Fibroblast of skin of left biceps (primary cell): ENCODE measurements at regions not wholly inside any gene's neighbourhood (a gene's known extent, or its start where the extent isn't known, plus 50 kb on each side); places are given as distances from the start of the nearest gene placed in this dataset.

Experiments
- DNase-seq, 2 experiments: peaks; one replicate each; pipeline ENCODE4 v3.0.0-alpha.2; 2013; ENCODE audit warnings: low read depth in 2 of 2

- DNase-seq, result no peak
Measured at GRCh38 chr5:107808671-107809137, 138.0 kb upstream of the EFNA5 start.

DNA sequence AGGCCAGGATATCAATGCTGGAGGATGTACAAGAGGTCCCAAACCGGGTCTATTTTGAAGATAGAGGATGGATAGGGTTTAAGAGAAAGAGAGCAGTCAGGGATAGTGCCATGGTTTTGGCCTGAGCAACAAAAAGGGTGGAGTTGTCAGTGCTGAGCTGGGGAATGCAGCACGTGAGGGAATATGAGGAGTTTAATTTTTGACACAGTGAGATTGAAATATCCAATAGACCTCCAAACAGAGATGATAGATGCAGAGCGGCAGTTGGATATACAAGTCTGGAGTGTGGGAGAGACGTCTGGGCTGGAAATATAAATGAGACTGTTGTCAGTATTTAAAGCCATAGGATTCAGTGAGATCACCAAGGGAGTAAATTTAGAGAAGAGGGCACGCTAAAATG, 136.7 kb upstream of the EFNA5 start:
- DNase-seq, result no peak

- no peak for DNase-seq
Measured at GRCh38 chr5:107806705-107807104, 136.0 kb upstream of the EFNA5 start.

GRCh38 chr5:107806271-107806670, 135.5 kb upstream of the EFNA5 start:
- no peak for DNase-seq

GRCh38 chr5:107805824-107806223, 135.1 kb upstream of the EFNA5 start:
- DNase-seq, result no peak

DNA sequence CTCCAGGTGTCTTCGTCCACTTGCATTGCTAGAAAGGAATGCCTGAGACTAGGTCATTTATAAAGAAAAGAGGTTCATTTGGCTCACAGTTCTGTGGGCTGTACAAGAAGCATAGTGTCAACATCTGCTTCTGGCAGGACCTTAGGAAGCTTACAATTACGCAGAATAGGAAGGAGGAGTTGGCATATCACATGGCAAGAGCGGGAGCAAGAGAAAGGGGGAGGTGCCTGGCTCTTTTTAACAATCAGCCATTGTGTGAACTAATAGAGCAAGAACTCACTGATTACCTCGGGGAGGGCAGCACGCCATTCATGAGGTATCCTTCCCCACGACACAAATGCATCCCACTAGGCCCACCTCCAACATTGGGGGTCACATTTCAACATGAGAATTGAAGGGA, 134.4 kb upstream of the EFNA5 start:
- DNase-seq, result no peak

DNA sequence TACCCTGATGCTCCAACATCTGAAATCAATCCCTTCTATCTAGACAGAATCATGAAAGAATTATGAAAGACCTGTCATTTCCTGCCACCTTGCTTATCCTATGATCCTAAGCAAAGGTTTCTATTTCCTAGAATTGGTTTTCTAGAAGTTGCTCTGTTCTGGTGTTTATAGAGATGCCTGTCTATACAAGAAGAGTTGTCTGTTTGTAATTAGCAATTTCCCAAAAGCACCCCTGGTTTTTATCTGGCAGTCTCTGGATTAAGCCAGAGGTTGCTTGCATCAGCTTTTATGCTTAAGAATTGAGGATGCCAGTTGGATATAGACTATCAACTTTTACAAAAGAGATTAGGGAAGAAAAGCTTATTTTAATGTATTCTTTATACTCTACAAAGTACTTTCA, 133.0 kb upstream of the EFNA5 start:
- DNase-seq, result no peak

DNA sequence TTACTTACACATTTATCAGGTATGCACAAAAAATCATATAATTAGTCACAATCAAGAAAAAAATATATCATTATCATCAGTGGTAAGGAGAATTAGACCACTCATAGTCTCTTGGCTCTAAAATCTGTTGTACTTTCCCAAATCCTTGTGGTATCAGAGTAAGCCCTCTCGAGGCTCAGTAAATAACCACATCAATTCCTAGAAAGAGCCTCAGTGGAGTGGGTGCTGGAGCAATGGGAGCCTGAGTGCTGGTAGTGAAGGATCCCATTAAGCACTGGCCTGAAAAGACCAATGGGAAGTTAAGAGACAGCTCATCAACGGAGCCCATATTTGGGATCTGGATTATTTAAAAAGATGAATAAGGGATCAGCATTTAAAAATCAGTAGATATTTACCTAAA, 130.3 kb upstream of the EFNA5 start:
- DNase-seq, result no peak

DNA sequence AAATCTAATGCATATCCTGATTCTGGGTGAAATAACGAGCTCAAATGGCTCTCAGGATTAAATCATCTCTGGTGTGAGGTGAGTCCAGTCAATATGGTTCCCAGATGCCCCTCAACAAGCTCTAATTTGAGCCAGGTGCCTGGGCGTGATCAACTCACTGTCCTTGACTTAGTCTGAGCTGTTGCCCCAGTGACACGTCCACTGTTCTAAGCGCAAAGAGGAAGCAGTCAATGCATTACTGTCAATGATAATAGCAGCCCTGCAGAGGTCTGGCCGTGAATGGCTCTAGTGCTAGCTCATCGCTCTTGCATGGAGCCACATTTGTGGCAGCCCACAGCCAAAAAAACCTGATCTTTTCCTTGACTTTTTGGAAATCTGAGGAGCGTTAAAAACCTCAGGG, 128.6 kb upstream of the EFNA5 start:
- DNase-seq, result no peak

DNA sequence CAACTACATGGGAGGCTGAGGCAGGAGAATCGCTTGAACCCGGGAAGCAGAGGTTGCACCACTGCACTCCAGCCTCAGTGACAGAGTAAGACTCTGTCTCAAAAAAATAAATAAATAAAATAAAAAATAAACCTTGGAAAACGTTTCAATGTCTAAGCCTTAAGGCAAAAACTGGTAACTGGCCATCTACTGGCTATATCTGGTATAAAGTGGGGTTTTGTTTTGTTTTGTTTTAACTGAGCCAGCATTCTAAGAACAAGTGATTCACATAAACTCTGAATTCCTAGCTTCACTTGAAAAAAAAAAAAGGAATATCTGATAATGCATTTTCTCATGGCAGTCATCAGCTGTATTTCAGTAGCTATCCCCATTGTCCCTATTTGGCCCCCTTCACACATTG, 126.1 kb upstream of the EFNA5 start:
- no peak for DNase-seq

DNA sequence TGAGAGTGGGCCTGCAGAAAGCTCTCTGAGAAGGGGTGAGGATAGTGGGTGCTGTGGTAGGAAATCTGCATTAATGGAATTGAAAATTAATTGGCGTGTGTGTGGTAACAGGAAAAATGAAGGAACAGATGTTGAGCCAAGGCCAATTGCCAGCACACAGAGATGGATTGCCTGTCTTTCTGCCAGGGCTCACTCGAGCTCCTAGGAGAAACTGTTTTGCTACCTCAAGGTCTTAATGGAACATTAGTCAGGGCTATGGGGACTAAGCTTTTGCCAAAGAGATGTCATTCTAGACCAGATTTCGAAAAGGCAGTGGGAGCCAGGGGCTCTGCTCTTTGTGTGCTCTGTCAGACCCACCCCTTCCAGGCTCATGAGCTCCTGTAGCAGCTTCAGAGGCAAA, 124.0 kb upstream of the EFNA5 start:
- no peak for DNase-seq

GRCh38 chr5:107792940-107793339, 122.2 kb upstream of the EFNA5 start:
- DNase-seq, result no peak

GRCh38 chr5:107790671-107791070, 119.9 kb upstream of the EFNA5 start:
- no peak for DNase-seq

- no peak for DNase-seq
Measured at GRCh38 chr5:107786424-107786823, 115.7 kb upstream of the EFNA5 start.

DNA sequence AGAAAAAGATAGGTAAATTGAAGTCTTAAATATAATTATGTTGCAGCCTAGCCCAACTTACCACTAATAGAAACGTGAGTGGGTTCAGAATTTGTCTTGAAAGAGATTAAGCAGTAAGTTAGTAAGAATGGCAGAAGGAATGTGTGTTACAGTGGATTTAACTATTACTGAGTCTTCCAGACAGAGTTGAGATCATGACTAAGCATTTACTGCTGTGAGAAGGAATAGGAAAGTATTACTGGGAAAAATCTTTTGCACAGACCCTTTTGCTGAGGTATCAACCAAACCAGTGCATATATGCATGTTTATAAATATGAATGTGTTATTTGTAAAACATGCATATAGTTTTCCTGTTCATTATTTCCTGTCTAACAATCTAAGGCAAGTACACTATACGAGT, 112.8 kb upstream of the EFNA5 start:
- DNase-seq, result no peak

GRCh38 chr5:107782561-107783169, 111.9 kb upstream of the EFNA5 start:
- no peak for DNase-seq

DNA sequence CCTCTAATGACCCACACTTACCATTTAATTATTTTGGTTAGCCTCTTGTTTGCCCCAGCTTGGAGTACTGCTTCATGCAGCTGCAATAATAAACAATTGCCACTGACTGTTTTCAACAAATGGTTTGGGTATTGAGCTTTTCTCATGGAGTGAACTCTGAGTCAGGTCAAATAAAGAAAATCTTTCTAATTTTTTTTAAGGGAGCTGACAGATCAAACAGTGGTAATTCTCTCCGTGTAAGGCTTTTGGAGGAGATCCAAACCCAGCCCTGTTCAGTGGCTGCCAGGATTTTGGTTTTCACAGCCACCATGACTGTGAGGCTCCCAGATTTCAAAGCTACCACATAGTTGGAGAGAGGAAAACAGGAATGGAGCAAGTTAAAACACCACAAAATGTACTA, 110.7 kb upstream of the EFNA5 start:
- DNase-seq, result no peak

- no peak for DNase-seq
Measured at GRCh38 chr5:107779437-107779836, 108.7 kb upstream of the EFNA5 start.

- DNase-seq, result no peak
Measured at GRCh38 chr5:107778647-107779046, 107.9 kb upstream of the EFNA5 start.

DNA sequence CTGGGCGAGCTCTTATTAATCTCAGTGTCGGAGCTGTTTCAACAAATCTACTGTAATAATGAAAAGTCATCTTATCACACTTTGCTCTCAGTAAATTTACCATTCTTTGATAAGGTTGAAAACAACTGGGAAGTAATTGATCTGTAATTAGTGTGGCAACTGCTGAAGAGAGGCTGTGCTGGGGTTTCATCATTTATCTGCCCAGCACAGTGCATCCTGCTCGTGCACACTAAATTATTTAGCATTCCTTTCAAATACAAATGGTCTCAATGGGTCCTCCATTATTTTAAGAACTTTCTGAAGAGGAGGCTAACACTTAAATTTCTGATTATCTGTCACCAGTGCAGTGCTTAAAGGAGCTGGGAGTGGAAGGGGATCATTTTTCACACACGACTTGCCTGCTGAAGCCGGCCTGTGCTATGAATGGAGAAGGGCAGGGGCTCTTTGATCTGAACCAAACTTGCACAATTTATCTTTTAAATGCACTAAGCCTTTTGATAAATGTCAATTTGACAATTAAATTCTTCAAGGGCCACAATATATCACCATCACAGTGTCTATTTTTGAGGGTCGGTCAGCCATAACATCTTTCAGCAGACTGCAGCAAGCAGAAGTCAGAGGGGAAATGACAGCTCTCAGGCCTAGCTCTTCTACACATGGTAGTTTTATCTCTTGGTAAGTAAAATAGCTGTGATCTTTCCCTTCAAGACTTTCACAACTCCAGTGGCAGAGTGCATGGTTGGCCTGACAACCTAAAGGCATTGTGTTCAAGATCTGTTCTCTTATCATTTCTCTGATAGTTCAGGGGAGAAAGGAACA, 106.4 kb upstream of the EFNA5 start:
- no peak for DNase-seq

DNA sequence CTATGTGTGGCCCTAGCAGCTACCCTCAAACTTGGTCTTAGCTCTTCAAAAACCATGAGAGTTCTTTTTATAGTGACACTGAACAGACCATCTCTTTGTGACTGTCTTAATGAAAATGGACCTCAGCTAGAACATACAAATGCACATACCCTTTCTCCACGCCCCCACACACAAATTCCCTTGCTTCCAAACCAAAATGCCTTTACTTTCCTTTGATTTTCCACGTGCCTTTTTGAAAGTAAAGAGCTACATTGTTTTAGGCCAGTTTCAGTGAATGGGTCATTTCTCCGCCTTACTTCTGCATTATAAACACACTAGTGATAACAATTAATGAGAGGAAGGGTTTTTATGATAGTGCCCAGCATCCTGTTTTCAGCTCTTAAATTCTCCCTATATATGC, 105.8 kb upstream of the EFNA5 start:
- DNase-seq, result no peak

DNA sequence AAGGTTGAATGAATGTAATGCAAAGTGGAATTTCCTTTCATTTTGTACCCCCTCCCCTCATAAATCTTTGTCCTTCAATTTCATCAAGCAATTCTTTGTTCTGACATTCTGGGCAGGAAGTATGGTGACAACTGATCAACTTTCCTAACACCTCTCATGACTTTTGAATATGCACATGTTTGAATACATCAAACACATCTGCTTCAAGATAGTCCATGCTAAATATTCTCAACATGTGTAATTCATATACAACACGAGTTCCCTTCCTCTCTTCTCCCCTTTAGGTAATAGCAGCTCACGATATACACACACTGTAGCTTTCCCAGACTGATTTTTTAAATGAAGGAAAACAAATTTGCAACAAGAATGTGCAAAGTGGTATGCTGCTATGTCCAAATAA, 103.6 kb upstream of the EFNA5 start:
- DNase-seq, result no peak

DNA sequence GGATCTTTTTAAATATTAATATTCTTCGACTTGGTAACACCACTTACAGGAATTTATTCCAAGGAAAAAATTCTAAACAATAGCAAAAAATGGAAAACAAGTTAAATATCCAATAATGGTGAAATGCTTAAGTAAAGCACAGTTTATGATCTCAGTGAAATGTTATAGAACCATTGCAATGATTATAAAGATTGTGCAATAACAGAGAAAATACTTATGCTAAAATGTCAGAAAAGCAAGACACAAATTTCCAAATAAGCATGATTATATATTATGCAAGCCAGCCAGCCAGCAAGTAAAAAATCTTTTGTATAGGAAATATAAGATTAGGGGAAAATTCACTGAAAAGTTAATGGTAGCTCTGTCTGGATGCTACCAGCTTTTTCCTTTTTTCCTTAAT, 102.7 kb upstream of the EFNA5 start:
- DNase-seq, result no peak
